Activated T-cell treated with anti-CD3 and anti-CD28 coated beads, Interleukin-2, amount 50 U/mL, for 72 hours (primary cell): ENCODE measurements at regions not wholly inside any gene's neighbourhood (a gene's known extent, or its start where the extent isn't known, plus 50 kb on each side); places are given as distances from the start of the nearest gene placed in this dataset.

ENCODE experiments used
- ATAC-seq, 2 donors: fragments of 150-1000 bp; cut with Tn5 transposase; replicated peaks in 1 of 2; 2 replicates each; pipeline ENCODE4 v1.10.0; 2021; ENCODE audit warnings: moderate library complexity in 2 of 2, mild to moderate bottlenecking in 1 of 2
- DNase-seq, 2 donors: peaks; one replicate each; pipeline ENCODE4 v3.0.0; 2021 to 2022; ENCODE audit warnings: mixed read lengths in 1 of 2
- H3K27ac Mint-ChIP-seq: one replicate; pipeline ENCODE4 v1.8.0; 2022; ENCODE audit warnings: mild to moderate bottlenecking, moderate library complexity, mixed read lengths
- H3K27me3 Mint-ChIP-seq: one replicate; pipeline ENCODE4 v1.8.0; 2022; ENCODE audit warnings: low read depth, mixed read lengths
- H3K36me3 Mint-ChIP-seq, 2 donors: one replicate each; pipeline ENCODE4 v1.8.0; 2022; ENCODE audit warnings: mixed read lengths in 2 of 2, mild to moderate bottlenecking in 1 of 2; ENCODE audit not compliant: insufficient read depth in 2 of 2
- H3K4me1 Mint-ChIP-seq: one replicate; pipeline ENCODE4 v1.8.0; 2022; ENCODE audit warnings: low read depth, mixed read lengths
- H3K4me3 Mint-ChIP-seq, 2 donors: one replicate each; pipeline ENCODE4 v1.8.0; 2022; ENCODE audit warnings: mild to moderate bottlenecking in 2 of 2, mixed read lengths in 2 of 2, moderate library complexity in 2 of 2
- H3K9me3 Mint-ChIP-seq, 2 donors: one replicate each; pipeline ENCODE4 v1.8.0; 2022; ENCODE audit warnings: mixed read lengths in 2 of 2

- no peaks in the 10 kb centered on the region for H3K27me3 Mint-ChIP-seq
- no peaks in the 10 kb centered on the region for H3K4me1 Mint-ChIP-seq
- H3K36me3 Mint-ChIP-seq: peaks cover 0 to 3% of the 10 kb centered on the region in 2 donors
- H3K27ac Mint-ChIP-seq: no peak overlapping the region
- no peak for DNase-seq
- no peak overlapping the region for H3K4me3 Mint-ChIP-seq
- ATAC-seq: no peak
- peaks cover 5 to 6% of the 10 kb centered on the region in 2 donors for H3K9me3 Mint-ChIP-seq
These were observed 102.8 kb downstream of the ERMARD start for GRCh38 chr6:169854083-169854725.

GRCh38 chr6:169853196-169854082 is 102.0 kb downstream of the ERMARD start:
- Mint-ChIP-seq H3K27ac (no peak overlapping the region), H3K9me3 (peaks cover 5 to 6% of the 10 kb centered on the region in 2 donors), H3K4me1 (no peaks in the 10 kb centered on the region), H3K36me3 (peaks cover 0 to 3% of the 10 kb centered on the region in 2 donors), H3K4me3 (no peak overlapping the region), H3K27me3 (no peaks in the 10 kb centered on the region)
- ATAC-seq: no peak
- no peak for DNase-seq

- DNase-seq: no peak
- H3K27me3 Mint-ChIP-seq: peaks cover 5% of the 10 kb centered on the region
- H3K27ac Mint-ChIP-seq: no peak overlapping the region
- H3K36me3 Mint-ChIP-seq: peaks cover 0 to 3% of the 10 kb centered on the region in 2 donors
- no peak for ATAC-seq
- peaks cover 5 to 6% of the 10 kb centered on the region in 2 donors for H3K9me3 Mint-ChIP-seq
- no peaks in the 10 kb centered on the region for H3K4me1 Mint-ChIP-seq
- H3K4me3 Mint-ChIP-seq: no peak overlapping the region
These were observed 101.2 kb downstream of the ERMARD start for GRCh38 chr6:169852504-169853195.

- H3K4me3 Mint-ChIP-seq: no peak overlapping the region
- peaks cover 13% of the 10 kb centered on the region for H3K27me3 Mint-ChIP-seq
- no peak overlapping the region for H3K27ac Mint-ChIP-seq
- peaks cover 0 to 3% of the 10 kb centered on the region in 2 donors for H3K36me3 Mint-ChIP-seq
- no peak for DNase-seq
- H3K9me3 Mint-ChIP-seq: peaks cover 5 to 6% of the 10 kb centered on the region in 2 donors
- ATAC-seq: no peak
- no peaks in the 10 kb centered on the region for H3K4me1 Mint-ChIP-seq
These were observed 100.5 kb downstream of the ERMARD start for GRCh38 chr6:169851641-169852503.

- ATAC-seq: no peak
- no peak overlapping the region for H3K27ac Mint-ChIP-seq
These were observed 99.3 kb downstream of the ERMARD start for GRCh38 chr6:169850746-169851145.

GRCh38 chr6:169850154-169850553 is 98.7 kb downstream of the ERMARD start:
- H3K36me3 Mint-ChIP-seq: peaks cover 0 to 3% of the 10 kb centered on the region in 2 donors
- peaks cover 5 to 6% of the 10 kb centered on the region in 2 donors for H3K9me3 Mint-ChIP-seq
- H3K4me1 Mint-ChIP-seq: no peaks in the 10 kb centered on the region
- DNase-seq (no peak), ATAC-seq (no peak)
- H3K4me3 Mint-ChIP-seq: no peak overlapping the region
- peaks cover 16% of the 10 kb centered on the region for H3K27me3 Mint-ChIP-seq
- H3K27ac Mint-ChIP-seq: no peak overlapping the region

More at GRCh38 chr6:169850746-169851145, 99.3 kb downstream of the ERMARD start:
- peaks cover 0 to 3% of the 10 kb centered on the region in 2 donors for H3K36me3 Mint-ChIP-seq
- H3K4me1 Mint-ChIP-seq: no peaks in the 10 kb centered on the region
- peaks cover 16% of the 10 kb centered on the region for H3K27me3 Mint-ChIP-seq
- peaks cover 5 to 6% of the 10 kb centered on the region in 2 donors for H3K9me3 Mint-ChIP-seq
- H3K4me3 Mint-ChIP-seq: no peak overlapping the region
- no peak for DNase-seq

- ATAC-seq (no peak), DNase-seq (no peak)
- peaks cover 19% of the 10 kb centered on the region for H3K27me3 Mint-ChIP-seq
- no peak overlapping the region for H3K4me3 Mint-ChIP-seq
- no peak overlapping the region for H3K27ac Mint-ChIP-seq
- peaks cover 5 to 6% of the 10 kb centered on the region in 2 donors for H3K9me3 Mint-ChIP-seq
- peaks cover 0 to 3% of the 10 kb centered on the region in 2 donors for H3K36me3 Mint-ChIP-seq
- no peaks in the 10 kb centered on the region for H3K4me1 Mint-ChIP-seq
These were observed 98.0 kb downstream of the ERMARD start for GRCh38 chr6:169849396-169849795.

- no peak overlapping the region for H3K4me3 Mint-ChIP-seq
- peaks cover 23% of the 10 kb centered on the region for H3K27me3 Mint-ChIP-seq
- peaks cover 5 to 6% of the 10 kb centered on the region in 2 donors for H3K9me3 Mint-ChIP-seq
- ATAC-seq (no peak), DNase-seq (no peak)
- H3K4me1 Mint-ChIP-seq: no peaks in the 10 kb centered on the region
- peaks cover 0 to 3% of the 10 kb centered on the region in 2 donors for H3K36me3 Mint-ChIP-seq
- no peak overlapping the region for H3K27ac Mint-ChIP-seq
These were observed 97.5 kb downstream of the ERMARD start for GRCh38 chr6:169848946-169849345.

GRCh38 chr6:169847901-169848311 is 96.5 kb downstream of the ERMARD start:
- H3K9me3 Mint-ChIP-seq: peaks cover 2% of the 10 kb centered on the region in 2 donors
- no peak overlapping the region for H3K4me3 Mint-ChIP-seq
- ATAC-seq (no peak), DNase-seq (no peak)
- peaks cover 0 to 2% of the 10 kb centered on the region in 2 donors for H3K36me3 Mint-ChIP-seq
- peaks cover 24% of the 10 kb centered on the region for H3K27me3 Mint-ChIP-seq
- H3K27ac Mint-ChIP-seq: no peak overlapping the region
- no peaks in the 10 kb centered on the region for H3K4me1 Mint-ChIP-seq

- Mint-ChIP-seq H3K4me3 (no peak overlapping the region), H3K27me3 (peaks cover 24% of the 10 kb centered on the region), H3K36me3 (no peaks in the 10 kb centered on the region), H3K9me3 (no peaks in the 10 kb centered on the region), H3K27ac (no peak overlapping the region), H3K4me1 (no peaks in the 10 kb centered on the region)
- DNase-seq (no peak), ATAC-seq (no peak)
These were observed 95.8 kb downstream of the ERMARD start for GRCh38 chr6:169847141-169847674.

GRCh38 chr6:169846286-169847056 is 95.0 kb downstream of the ERMARD start:
- Mint-ChIP-seq H3K27ac (no peak overlapping the region), H3K9me3 (no peaks in the 10 kb centered on the region), H3K4me1 (no peaks in the 10 kb centered on the region), H3K36me3 (no peaks in the 10 kb centered on the region), H3K4me3 (no peak overlapping the region), H3K27me3 (peaks cover 29% of the 10 kb centered on the region)
- DNase-seq (no peak), ATAC-seq (no peak)
